GM12878 (cell line): ENCODE measurements at regions not wholly inside any gene's neighbourhood (a gene's known extent, or its start where the extent isn't known, plus 50 kb on each side); places are given as distances from the start of the nearest gene placed in this dataset.

Experiments
- BHLHE40 ChIP-seq, 2 experiments: fragments of 450-650 bp in 1 of 2; IDR thresholded peaks; 2 replicates each; pipeline ENCODE4 v1.6.1; 2011 to 2017; ENCODE audit warnings: low read depth in 2 of 2, borderline replicate concordance in 1 of 2, improper control_type of control experiment in 1 of 2, low read length in 1 of 2, mild to moderate bottlenecking in 1 of 2
- CEBPB ChIP-seq, 2 experiments: fragments of 150-350 bp in 1 of 2; IDR thresholded peaks; 2 replicates each; pipeline ENCODE4 v1.6.1; 2012 to 2014; ENCODE audit warnings: low read depth in 2 of 2, low read length in 2 of 2, borderline replicate concordance in 1 of 2, inconsistent platforms in 1 of 2
- CTCF ChIP-seq, 3 experiments: IDR thresholded peaks in 2 of 3; conservative IDR thresholded peaks in 1 of 3; 2 replicates each; pipeline ENCODE4 v1.5.1; 2011; ENCODE audit warnings: low read depth in 3 of 3, low read length in 3 of 3, mild to moderate bottlenecking in 3 of 3, control low read depth in 2 of 3, moderate library complexity in 2 of 3, inconsistent platforms in 1 of 3, mixed read lengths in 1 of 3; ENCODE audit not compliant: control insufficient read depth in 2 of 3, insufficient read depth in 1 of 3; ENCODE audit errors: extremely low read depth in 1 of 3
- EGR1 ChIP-seq, 2 experiments: IDR thresholded peaks; 1 replicate in 1 of 2; 2 replicates in 1 of 2; pipeline ENCODE4 v1.6.1; 2011 to 2012; ENCODE audit warnings: low read depth in 2 of 2, low read length in 2 of 2, borderline replicate concordance in 1 of 2, mild to moderate bottlenecking in 1 of 2, moderate library complexity in 1 of 2
- EZH2 ChIP-seq: IDR thresholded peaks from 2 replicates; pipeline ENCODE4 v1.6.1; 2012; ENCODE audit warnings: low read depth, mild to moderate bottlenecking, control low read depth, inconsistent platforms, low read length, borderline replicate concordance; ENCODE audit not compliant: control insufficient read depth
- FOXK2 ChIP-seq: fragments of 450-650 bp; IDR thresholded peaks from 2 replicates; pipeline ENCODE4 v1.6.1; 2017; ENCODE audit warnings: mild to moderate bottlenecking, moderate library complexity
- MAX ChIP-seq: IDR thresholded peaks from 2 replicates; pipeline ENCODE4 v1.6.1; 2012; ENCODE audit warnings: low read depth, low read length, improper control_type of control experiment
- MEF2A ChIP-seq: IDR thresholded peaks from 2 replicates; pipeline ENCODE4 v1.6.1; 2011; ENCODE audit warnings: low read depth, mild to moderate bottlenecking, low read length, moderate library complexity; ENCODE audit not compliant: insufficient read depth
- POLR2A ChIP-seq: IDR thresholded peaks from 2 replicates; pipeline ENCODE4 v1.6.1; 2011; ENCODE audit warnings: low read depth, mild to moderate bottlenecking, low read length
- POLR2AphosphoS5 ChIP-seq: IDR thresholded peaks from 2 replicates; pipeline ENCODE4 v1.6.1; 2011; ENCODE audit warnings: mild to moderate bottlenecking, low read length, inconsistent platforms

GRCh38 chr6:108742041-108742440 lies 106.2 kb upstream of the ARMC2 start:
- TF ChIP-seq BHLHE40 (IDR thresholded peaks at IDR 0.05; ENCODE audit: borderline replicate concordance in 1 of 2, low read depth in 2 of 2, low read length in 1 of 2), result no peak
- TF ChIP-seq POLR2A, result no peak
- no peak for TF ChIP-seq EGR1 (IDR thresholded peaks at IDR 0.05; ENCODE audit: borderline replicate concordance in 1 of 2, low read depth in 2 of 2, low read length in 2 of 2)
- no peak for TF ChIP-seq CTCF (IDR thresholded peaks at IDR 0.05 in 2 of 3, conservative IDR thresholded peaks at IDR 0.05 in 1 of 3; ENCODE audit: control insufficient read depth in 2 of 3, extremely low read depth in 1 of 3, insufficient read depth in 1 of 3, low read depth in 3 of 3, low read length in 3 of 3)
- no peak for TF ChIP-seq CEBPB (IDR thresholded peaks at IDR 0.05; ENCODE audit: borderline replicate concordance in 1 of 2, low read depth in 2 of 2, low read length in 2 of 2)
- no peak for TF ChIP-seq POLR2AphosphoS5
- no peak for TF ChIP-seq EZH2
- TF ChIP-seq MAX, result no peak
- TF ChIP-seq MEF2A, result no peak
- TF ChIP-seq FOXK2, result no peak
